ENCODE measurements at regions not wholly inside any gene's neighbourhood (a gene's known extent, or its start where the extent isn't known, plus 50 kb on each side); places are given as distances from the start of the nearest gene placed in this dataset.

DNA sequence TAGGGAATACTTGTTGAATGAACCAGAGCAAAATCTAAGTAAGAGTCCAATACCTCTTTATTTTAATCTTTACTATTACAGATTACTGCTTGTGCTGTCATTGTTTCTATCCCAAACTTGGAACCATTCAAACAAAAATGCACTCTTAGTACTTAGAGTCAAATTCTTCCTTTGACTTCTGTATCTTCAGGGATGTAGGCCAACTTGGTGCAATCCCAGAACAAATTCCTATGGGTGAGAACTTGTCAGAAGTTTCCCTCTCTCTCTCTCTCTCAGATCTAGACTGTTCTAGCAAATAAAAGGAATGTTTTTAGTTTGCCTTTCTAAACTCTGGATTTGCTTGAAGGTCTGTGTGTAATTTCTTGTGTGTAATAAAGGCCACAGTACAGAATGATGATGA is 329.0 kb upstream of the TMTC4 start:
- no peak for DNase-seq (ENCODE audit: low spot score in 2 of 2, unreplicated experiment in 2 of 2)
- H3K4me1 Mint-ChIP-seq, result no peaks in the 10 kb centered on the region
- H3K27ac Mint-ChIP-seq, result no peak overlapping the region
- no peaks in the 10 kb centered on the region for H3K9me3 Mint-ChIP-seq
- H3K4me3 Mint-ChIP-seq, result no peak overlapping the region
- TF ChIP-seq, protein P1, sequence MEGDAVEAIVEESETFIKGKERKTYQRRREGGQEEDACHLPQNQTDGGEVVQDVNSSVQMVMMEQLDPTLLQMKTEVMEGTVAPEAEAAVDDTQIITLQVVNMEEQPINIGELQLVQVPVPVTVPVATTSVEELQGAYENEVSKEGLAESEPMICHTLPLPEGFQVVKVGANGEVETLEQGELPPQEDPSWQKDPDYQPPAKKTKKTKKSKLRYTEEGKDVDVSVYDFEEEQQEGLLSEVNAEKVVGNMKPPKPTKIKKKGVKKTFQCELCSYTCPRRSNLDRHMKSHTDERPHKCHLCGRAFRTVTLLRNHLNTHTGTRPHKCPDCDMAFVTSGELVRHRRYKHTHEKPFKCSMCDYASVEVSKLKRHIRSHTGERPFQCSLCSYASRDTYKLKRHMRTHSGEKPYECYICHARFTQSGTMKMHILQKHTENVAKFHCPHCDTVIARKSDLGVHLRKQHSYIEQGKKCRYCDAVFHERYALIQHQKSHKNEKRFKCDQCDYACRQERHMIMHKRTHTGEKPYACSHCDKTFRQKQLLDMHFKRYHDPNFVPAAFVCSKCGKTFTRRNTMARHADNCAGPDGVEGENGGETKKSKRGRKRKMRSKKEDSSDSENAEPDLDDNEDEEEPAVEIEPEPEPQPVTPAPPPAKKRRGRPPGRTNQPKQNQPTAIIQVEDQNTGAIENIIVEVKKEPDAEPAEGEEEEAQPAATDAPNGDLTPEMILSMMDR (IDR thresholded peaks at IDR 0.05; ENCODE audit: unreplicated experiment), result no peak
- H3K27me3 Mint-ChIP-seq (ENCODE audit: low read depth), result peaks cover 11% of the 10 kb centered on the region
- H3K36me3 Mint-ChIP-seq, result no peaks in the 10 kb centered on the region

DNA sequence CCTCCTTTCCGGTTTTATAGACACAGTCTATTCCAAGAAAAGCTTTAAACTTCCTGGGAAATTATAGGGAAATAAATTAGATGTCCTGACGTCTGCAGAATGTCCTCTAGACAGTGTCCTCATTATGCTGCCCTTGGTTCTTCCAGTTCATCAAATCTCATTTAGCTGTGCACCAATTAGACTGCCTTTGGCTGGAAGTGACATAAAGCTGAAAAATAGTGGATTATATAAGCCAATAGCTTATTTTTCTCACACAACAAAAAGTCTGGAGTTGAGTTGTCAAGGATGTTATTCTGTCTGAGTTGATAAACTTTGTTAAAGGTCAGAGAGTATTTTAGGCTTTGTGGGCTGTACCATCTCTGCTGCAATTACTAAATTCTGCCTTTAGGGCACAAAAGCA is 314.8 kb upstream of the TMTC4 start:
- TF ChIP-seq, protein P1 (IDR thresholded peaks at IDR 0.05; ENCODE audit: unreplicated experiment), result no peak
- no peak for DNase-seq (ENCODE audit: low spot score in 2 of 2, unreplicated experiment in 2 of 2)
- H3K27ac Mint-ChIP-seq, result no peak overlapping the region
- no peak overlapping the region for H3K4me3 Mint-ChIP-seq
- peaks cover 12% of the 10 kb centered on the region for H3K27me3 Mint-ChIP-seq (ENCODE audit: low read depth)
- peaks cover 41% of the 10 kb centered on the region for H3K9me3 Mint-ChIP-seq
- H3K36me3 Mint-ChIP-seq, result no peaks in the 10 kb centered on the region
- no peaks in the 10 kb centered on the region for H3K4me1 Mint-ChIP-seq

GRCh38 chr13:100988921-100989320 is 314.3 kb upstream of the TMTC4 start:
- TF ChIP-seq, protein P1 (IDR thresholded peaks at IDR 0.05; ENCODE audit: unreplicated experiment), result no peak
- DNase-seq (ENCODE audit: low spot score in 2 of 2, unreplicated experiment in 2 of 2), result no peak
- Mint-ChIP-seq H3K4me3 (no peak overlapping the region), H3K4me1 (no peaks in the 10 kb centered on the region), H3K27me3 (ENCODE audit: low read depth) (peaks cover 13% of the 10 kb centered on the region), H3K36me3 (no peaks in the 10 kb centered on the region), H3K9me3 (peaks cover 36% of the 10 kb centered on the region), H3K27ac (no peak overlapping the region)

- H3K27me3 Mint-ChIP-seq (ENCODE audit: low read depth), result peaks cover 13% of the 10 kb centered on the region
- H3K4me1 Mint-ChIP-seq, result no peaks in the 10 kb centered on the region
- H3K27ac Mint-ChIP-seq, result no peak overlapping the region
- DNase-seq (ENCODE audit: low spot score in 2 of 2, unreplicated experiment in 2 of 2), result no peak
- H3K4me3 Mint-ChIP-seq, result no peak overlapping the region
- TF ChIP-seq, protein P1 (IDR thresholded peaks at IDR 0.05; ENCODE audit: unreplicated experiment), result no peak
- no peaks in the 10 kb centered on the region for H3K36me3 Mint-ChIP-seq
- peaks cover 28% of the 10 kb centered on the region for H3K9me3 Mint-ChIP-seq
Measured at GRCh38 chr13:100987948-100988347, 313.4 kb upstream of the TMTC4 start.

- Mint-ChIP-seq H3K9me3 (peaks cover 19% of the 10 kb centered on the region), H3K4me3 (no peak overlapping the region), H3K36me3 (no peaks in the 10 kb centered on the region), H3K27ac (no peak overlapping the region), H3K27me3 (ENCODE audit: low read depth) (peaks cover 14% of the 10 kb centered on the region), H3K4me1 (peaks cover 1% of the 10 kb centered on the region)
- TF ChIP-seq, protein P1 (IDR thresholded peaks at IDR 0.05; ENCODE audit: unreplicated experiment), result no peak
- DNase-seq (ENCODE audit: low spot score in 2 of 2, unreplicated experiment in 2 of 2), result no peak
Measured at GRCh38 chr13:100986571-100986970, 312.0 kb upstream of the TMTC4 start.

DNA sequence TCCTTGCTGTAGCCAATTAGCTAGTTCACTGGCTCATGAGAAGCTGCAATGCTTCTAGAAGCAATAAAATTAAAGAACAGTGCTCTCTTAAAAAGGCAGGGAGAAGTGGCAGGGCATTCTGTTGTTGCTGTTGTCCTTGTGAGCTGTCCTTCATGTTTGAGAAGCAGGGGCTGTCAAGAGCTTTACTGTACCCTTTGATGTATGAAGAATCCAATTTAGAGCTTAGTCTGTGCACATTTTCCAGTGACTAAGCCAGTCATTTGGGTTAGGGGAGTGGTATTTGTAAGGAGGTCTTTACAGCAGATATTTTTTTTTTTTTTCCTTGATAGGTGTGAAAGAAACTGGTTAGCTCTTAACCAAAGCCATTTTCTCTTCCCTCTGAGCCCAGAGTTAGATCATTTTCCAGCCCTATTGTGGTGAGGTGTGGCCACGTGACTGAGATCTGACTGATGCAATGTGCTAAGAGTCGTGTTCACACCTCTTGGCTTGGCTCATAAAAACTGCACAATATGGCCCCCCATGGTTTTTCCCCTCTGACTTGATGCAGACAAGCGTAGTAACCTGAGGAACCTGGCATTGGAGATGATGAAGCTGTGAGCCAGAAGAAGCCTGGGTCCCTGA is 309.6 kb upstream of the TMTC4 start:
- peaks cover 14% of the 10 kb centered on the region for H3K9me3 Mint-ChIP-seq
- H3K27me3 Mint-ChIP-seq (ENCODE audit: low read depth), result peaks cover 15% of the 10 kb centered on the region
- H3K4me1 Mint-ChIP-seq, result peaks cover 10% of the 10 kb centered on the region
- H3K27ac Mint-ChIP-seq, result no peak overlapping the region
- no peaks in the 10 kb centered on the region for H3K36me3 Mint-ChIP-seq
- DNase-seq (ENCODE audit: low spot score in 2 of 2, unreplicated experiment in 2 of 2), result no peak
- TF ChIP-seq, protein P1 (IDR thresholded peaks at IDR 0.05; ENCODE audit: unreplicated experiment), result no peak
- no peak overlapping the region for H3K4me3 Mint-ChIP-seq

Measured in mesothelial cell of epicardium (in vitro differentiated cells).